ENCODE measurements at regions not wholly inside any gene's neighbourhood (a gene's known extent, or its start where the extent isn't known, plus 50 kb on each side); places are given as distances from the start of the nearest gene placed in this dataset.

GRCh38 chr3:31014317-31015040 lies 120.0 kb upstream of the GADL1 start:
- H3K4me3 ChIP-seq (ENCODE audit: insufficient read depth, low read depth, low read length): no peak overlapping the region
- ChIA-PET CTCF (no interaction called here), POLR2A (ENCODE audit: unreplicated experiment) (no interaction called here)
- no peak overlapping the region for H3K56ac ChIP-seq (ENCODE audit: extremely low read depth, insufficient read depth, low read length)
- DNase-seq (peak; percentile 19), ATAC-seq (ENCODE audit: low read depth) (no peak)
- no peak for TF ChIP-seq NFE2L2 (IDR thresholded peaks at IDR 0.05; ENCODE audit: low read depth, low read length)
- no peak for TF ChIP-seq MAZ (IDR thresholded peaks at IDR 0.05; ENCODE audit: borderline replicate concordance, low read depth, low read length)
- no peak for TF ChIP-seq BHLHE40 (IDR thresholded peaks at IDR 0.05; ENCODE audit: low read depth, low read length)
- TF ChIP-seq MAFK (IDR thresholded peaks at IDR 0.05; ENCODE audit: low read depth, low read length): no peak
- no peak for TF ChIP-seq CHD1 (IDR thresholded peaks at IDR 0.05; ENCODE audit: low read depth, low read length)
- TF ChIP-seq POLR2A (IDR thresholded peaks at IDR 0.05; ENCODE audit: low read depth, low read length): no peak
- no peak for TF ChIP-seq MXI1 (IDR thresholded peaks at IDR 0.05; ENCODE audit: borderline replicate concordance, low read depth, low read length)
- TF ChIP-seq CTCF (conservative IDR thresholded peaks at IDR 0.05; ENCODE audit: low read depth, low read length): no peak
- no peak for TF ChIP-seq RCOR1 (IDR thresholded peaks at IDR 0.05; ENCODE audit: insufficient replicate concordance, low read length)
- no peak for TF ChIP-seq FOS (IDR thresholded peaks at IDR 0.05; ENCODE audit: low read depth, low read length)
- TF ChIP-seq RAD21 (IDR thresholded peaks at IDR 0.05; ENCODE audit: low read length): no peak
- no peak for TF ChIP-seq RFX5 (IDR thresholded peaks at IDR 0.05; ENCODE audit: low read depth, low read length)
- no peak for TF ChIP-seq CEBPB (IDR thresholded peaks at IDR 0.05; ENCODE audit: low read depth, low read length)
- TF ChIP-seq SMC3 (IDR thresholded peaks at IDR 0.05; ENCODE audit: low read depth, low read length): no peak
- no peak for TF ChIP-seq ELK1 (IDR thresholded peaks at IDR 0.05; ENCODE audit: borderline replicate concordance, low read depth, low read length)
- TF ChIP-seq USF2 (IDR thresholded peaks at IDR 0.05; ENCODE audit: low read depth, low read length): no peak
- no peaks in the 10 kb centered on the region for H3K9me3 ChIP-seq (ENCODE audit: control insufficient read depth, insufficient read depth, low read length)
- no peak overlapping the region for H3K27ac ChIP-seq (ENCODE audit: insufficient read depth, low read length)
- no peak overlapping the region for H3K18ac ChIP-seq (ENCODE audit: low read depth, low read length)
- no peak overlapping the region for H3K4me2 ChIP-seq (ENCODE audit: low read depth, low read length)
- no peak overlapping the region for H2BK5ac ChIP-seq (ENCODE audit: low read depth, low read length, poor library complexity, severe bottlenecking)
- in situ Hi-C loops (cut with MboI; ENCODE audit: low sequenced_read_pairs) (no loop called here), dilution Hi-C loops (cut with HindIII; ENCODE audit: low sequenced_read_pairs, unreplicated experiment) (no loop called here), intact Hi-C loops (cut with micrococcal nuclease) (no loop called here)
- no TSS peak for BruUV-seq (replicated peaks)
- WGBS, 2 experiments (ENCODE audit: extremely low coverage in 2 of 2, insufficient read length in 1 of 2): 62% methylated on average over 3 of the region's 8 CpGs; no CpG with 5 or more reads in 1 of the 2 experiments
- no peak overlapping the region for H2BK120ac ChIP-seq (ENCODE audit: low read depth, low read length)
- no peak overlapping the region for H4K5ac ChIP-seq (ENCODE audit: low read depth, low read length)
- no peak overlapping the region for H4K91ac ChIP-seq (ENCODE audit: insufficient read depth, low read depth, low read length)
- H3K23ac ChIP-seq (ENCODE audit: low read depth, low read length): no peak overlapping the region
- H3K9me1 ChIP-seq (ENCODE audit: insufficient read depth, low read length): no peaks in the 10 kb centered on the region; the same call in 1 of the 2 replicates
- no peak overlapping the region for H2BK20ac ChIP-seq (ENCODE audit: low read depth, low read length)
- no peak overlapping the region for H3K14ac ChIP-seq (replicated peaks; ENCODE audit: low read depth, low read length)
- H3K9ac ChIP-seq (ENCODE audit: low read depth, low read length): no peak overlapping the region
- H4K20me1 ChIP-seq (ENCODE audit: insufficient read depth, low read length): no peaks in the 10 kb centered on the region
- no peak overlapping the region for H2BK15ac ChIP-seq (ENCODE audit: low read depth, low read length)
- no peak overlapping the region for H3K4ac ChIP-seq (ENCODE audit: low read depth, low read length)
- H3K27me3 ChIP-seq (ENCODE audit: control insufficient read depth, insufficient read depth, low read length): no peaks in the 10 kb centered on the region; the same call in 1 of the 2 replicates
- H2AFZ ChIP-seq (replicated peaks; ENCODE audit: low read length, poor library complexity): peak overlapping the region; percentile 29
- no peaks in the 10 kb centered on the region for H3K4me1 ChIP-seq (ENCODE audit: control insufficient read depth, insufficient read depth, low read length)
- no peak overlapping the region for H2AK9ac ChIP-seq (replicated peaks; ENCODE audit: low read depth, low read length, poor library complexity)
- H2AK5ac ChIP-seq (ENCODE audit: low read depth, low read length): no peak overlapping the region
- no peak overlapping the region for H4K8ac ChIP-seq (ENCODE audit: low read depth in 2 of 2, low read length in 2 of 2)
- H3K36me3 ChIP-seq (ENCODE audit: control insufficient read depth, insufficient read depth, low read length): no peaks in the 10 kb centered on the region
- H3K79me1 ChIP-seq (ENCODE audit: low read depth in 1 of 2, low read length in 2 of 2): no peaks in the 10 kb centered on the region

Measured in IMR-90 (cell line).